Sigmoid colon (tissue), 6 donors: ENCODE measurements at regions not wholly inside any gene's neighbourhood (a gene's known extent, or its start where the extent isn't known, plus 50 kb on each side); places are given as distances from the start of the nearest gene placed in this dataset.

Experiments
- DNase-seq: peaks from one replicate; pipeline ENCODE4 v3.0.0-alpha.2; 2019
- H3K27ac ChIP-seq, 4 donors: fragments of 200-600 bp; sonication (generic); one replicate each; pipeline ENCODE4 v1.5.1; 2016 to 2019; ENCODE audit warnings: mild to moderate bottlenecking in 1 of 4
- H3K27me3 ChIP-seq, 3 donors: fragments of 200-600 bp; sonication (generic); one replicate each; pipeline ENCODE4 v1.5.1; 2019; ENCODE audit warnings: mild to moderate bottlenecking in 1 of 3
- H3K36me3 ChIP-seq, 4 donors: fragments of 200-600 bp; sonication (generic); one replicate each; pipeline ENCODE4 v1.5.1; 2016 to 2019
- H3K4me1 ChIP-seq, 4 donors: fragments of 200-600 bp; sonication (generic); one replicate each; pipeline ENCODE4 v1.5.1; 2017 to 2019
- H3K4me3 ChIP-seq, 4 donors: fragments of 200-600 bp; sonication (generic); one replicate each; pipeline ENCODE4 v1.5.1; 2017 to 2019; ENCODE audit warnings: mild to moderate bottlenecking in 2 of 4, moderate library complexity in 1 of 4
- H3K9me3 ChIP-seq, 4 donors: fragments of 200-600 bp in 3 of 4; sonication (generic) in 3 of 4; one replicate each; pipeline versions ENCODE4 v1.5.1 to v1.6.1; 2013 to 2019
- EP300 ChIP-seq, 4 donors: sonication (generic); formaldehyde crosslinking; IDR thresholded peaks; one replicate each; pipeline ENCODE4 v1.6.1; 2017; ENCODE audit warnings: antibody characterized with exemption in 4 of 4
- POLR2A ChIP-seq, 2 donors: fragments of 450-650 bp; IDR thresholded peaks; one replicate each; pipeline ENCODE4 v1.6.1; 2016; ENCODE audit warnings: antibody characterized with exemption in 2 of 2, mild to moderate bottlenecking in 2 of 2, moderate library complexity in 2 of 2
- POLR2AphosphoS5 ChIP-seq, 4 donors: sonication (generic); formaldehyde crosslinking; IDR thresholded peaks; one replicate each; pipeline ENCODE4 v1.6.1; 2017; ENCODE audit warnings: antibody characterized with exemption in 4 of 4
- WGBS, 2 donors: extraction: QIAGEN DNeasy Blood & Tissue Kit; methylation state at CpG; one replicate each; pipeline ENCODE4 v1.1.7; 2013; 5-methylcytosine and 5-hydroxymethylcytosine counted together
- intact Hi-C: fragments of 100-400 bp; cut with DNase I; formaldehyde crosslinking; loops from one replicate; pipeline ENCODE4 v1.15.1; 2023
- TF ChIP-seq, protein P1 (sequence below), 4 experiments: fragments of 450-650 bp in 3 of 4; fragments of 200-600 bp in 1 of 4; IDR thresholded peaks; one replicate each; pipeline ENCODE4 v1.5.1; 2016 to 2019; ENCODE audit warnings: antibody characterized with exemption in 4 of 4, mild to moderate bottlenecking in 3 of 4, moderate library complexity in 2 of 4
- donor health status: healthy with polysubstance abuse.
- donor health status: healthy.

DNA sequence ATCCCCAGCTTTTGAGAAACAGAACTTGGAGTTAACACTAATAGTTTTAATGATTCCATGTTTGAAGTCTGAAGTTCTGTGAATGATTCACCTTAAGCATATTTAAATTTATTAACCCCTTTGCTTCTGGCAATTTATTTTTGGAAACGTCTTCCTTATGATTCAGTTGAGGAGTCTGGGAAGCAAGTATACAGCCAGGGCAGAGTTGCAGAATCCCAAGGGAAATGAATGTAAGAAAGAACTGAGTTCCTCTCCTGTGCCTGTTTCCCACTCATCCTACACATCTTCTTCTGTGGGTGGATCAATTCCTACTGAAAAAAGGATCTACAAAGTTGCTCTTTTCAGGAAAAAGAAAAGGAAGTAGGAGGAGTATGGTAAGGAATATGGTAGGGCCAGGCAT is 108.2 kb upstream of the CCDC91 start:
- DNase-seq, result no peak
- TF ChIP-seq POLR2AphosphoS5 (IDR thresholded peaks at IDR 0.05) (no peak), POLR2A (IDR thresholded peaks at IDR 0.05) (no peak), EP300 (IDR thresholded peaks at IDR 0.05) (no peak)
- TF ChIP-seq, protein P1, sequence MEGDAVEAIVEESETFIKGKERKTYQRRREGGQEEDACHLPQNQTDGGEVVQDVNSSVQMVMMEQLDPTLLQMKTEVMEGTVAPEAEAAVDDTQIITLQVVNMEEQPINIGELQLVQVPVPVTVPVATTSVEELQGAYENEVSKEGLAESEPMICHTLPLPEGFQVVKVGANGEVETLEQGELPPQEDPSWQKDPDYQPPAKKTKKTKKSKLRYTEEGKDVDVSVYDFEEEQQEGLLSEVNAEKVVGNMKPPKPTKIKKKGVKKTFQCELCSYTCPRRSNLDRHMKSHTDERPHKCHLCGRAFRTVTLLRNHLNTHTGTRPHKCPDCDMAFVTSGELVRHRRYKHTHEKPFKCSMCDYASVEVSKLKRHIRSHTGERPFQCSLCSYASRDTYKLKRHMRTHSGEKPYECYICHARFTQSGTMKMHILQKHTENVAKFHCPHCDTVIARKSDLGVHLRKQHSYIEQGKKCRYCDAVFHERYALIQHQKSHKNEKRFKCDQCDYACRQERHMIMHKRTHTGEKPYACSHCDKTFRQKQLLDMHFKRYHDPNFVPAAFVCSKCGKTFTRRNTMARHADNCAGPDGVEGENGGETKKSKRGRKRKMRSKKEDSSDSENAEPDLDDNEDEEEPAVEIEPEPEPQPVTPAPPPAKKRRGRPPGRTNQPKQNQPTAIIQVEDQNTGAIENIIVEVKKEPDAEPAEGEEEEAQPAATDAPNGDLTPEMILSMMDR (IDR thresholded peaks at IDR 0.05), result no peak
- H3K4me1 ChIP-seq, result no peaks in the 10 kb centered on the region
- no peaks in the 10 kb centered on the region for H3K36me3 ChIP-seq
- H3K4me3 ChIP-seq, result no peak overlapping the region
- 19 to 58% methylated on average over 1 of the region's 1 CpG for WGBS, 2 donors
- H3K9me3 ChIP-seq, result no peaks in the 10 kb centered on the region
- intact Hi-C loops, result no loop called here
- H3K27ac ChIP-seq, result no peak overlapping the region
- H3K27me3 ChIP-seq, result no peaks in the 10 kb centered on the region

DNA sequence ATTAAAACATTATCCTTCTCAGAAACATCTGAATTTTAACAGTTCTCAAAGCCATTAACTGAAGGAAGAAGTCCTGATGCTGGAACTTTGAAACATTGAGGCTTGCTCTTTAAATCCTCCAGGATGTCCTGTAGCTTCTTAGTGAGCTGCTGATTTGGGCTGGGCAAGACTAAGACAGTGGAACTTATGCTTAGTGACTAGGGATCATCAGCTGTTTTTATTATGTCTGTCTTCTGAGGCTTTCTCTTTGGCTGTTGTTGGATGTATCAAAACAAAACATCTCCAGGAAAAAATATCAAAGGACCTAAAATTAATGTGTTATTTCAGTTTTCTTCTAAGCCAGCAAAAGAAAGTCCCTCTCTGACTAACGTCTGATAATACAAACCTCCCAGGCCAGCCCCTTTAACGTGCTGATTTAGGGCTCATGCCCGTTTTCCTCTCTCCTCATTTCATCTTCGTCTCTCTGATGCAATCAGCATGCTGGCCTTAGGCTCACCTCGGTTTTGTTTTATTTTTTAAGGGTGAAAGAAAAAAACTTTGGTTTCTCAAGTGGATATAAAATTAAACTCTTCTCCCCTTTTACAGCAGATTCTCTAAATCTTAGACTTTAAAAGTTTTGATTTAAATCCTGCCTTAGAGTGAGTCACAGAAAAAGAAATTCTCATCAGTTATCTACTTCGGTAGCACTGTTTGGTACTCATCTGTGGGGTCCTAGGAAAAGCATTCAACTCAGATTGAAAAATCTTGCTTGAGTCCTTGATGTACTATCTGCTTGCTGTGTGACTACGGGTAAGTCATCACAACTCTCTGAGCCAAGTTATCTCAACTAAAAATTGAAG is 106.2 kb upstream of the CCDC91 start:
- WGBS, 2 donors, result 70 to 72% methylated on average over 7 of the region's 7 CpGs
- no peak overlapping the region for H3K27ac ChIP-seq
- DNase-seq, result no peak
- H3K27me3 ChIP-seq, result no peaks in the 10 kb centered on the region
- H3K4me1 ChIP-seq, result no peaks in the 10 kb centered on the region
- no peaks in the 10 kb centered on the region for H3K36me3 ChIP-seq
- H3K9me3 ChIP-seq, result no peaks in the 10 kb centered on the region
- H3K4me3 ChIP-seq, result no peak overlapping the region
- intact Hi-C loops, result no loop called here
- TF ChIP-seq POLR2A (IDR thresholded peaks at IDR 0.05) (no peak), EP300 (IDR thresholded peaks at IDR 0.05) (no peak), POLR2AphosphoS5 (IDR thresholded peaks at IDR 0.05) (no peak)
- TF ChIP-seq, protein P1 (IDR thresholded peaks at IDR 0.05), result no peak

DNA sequence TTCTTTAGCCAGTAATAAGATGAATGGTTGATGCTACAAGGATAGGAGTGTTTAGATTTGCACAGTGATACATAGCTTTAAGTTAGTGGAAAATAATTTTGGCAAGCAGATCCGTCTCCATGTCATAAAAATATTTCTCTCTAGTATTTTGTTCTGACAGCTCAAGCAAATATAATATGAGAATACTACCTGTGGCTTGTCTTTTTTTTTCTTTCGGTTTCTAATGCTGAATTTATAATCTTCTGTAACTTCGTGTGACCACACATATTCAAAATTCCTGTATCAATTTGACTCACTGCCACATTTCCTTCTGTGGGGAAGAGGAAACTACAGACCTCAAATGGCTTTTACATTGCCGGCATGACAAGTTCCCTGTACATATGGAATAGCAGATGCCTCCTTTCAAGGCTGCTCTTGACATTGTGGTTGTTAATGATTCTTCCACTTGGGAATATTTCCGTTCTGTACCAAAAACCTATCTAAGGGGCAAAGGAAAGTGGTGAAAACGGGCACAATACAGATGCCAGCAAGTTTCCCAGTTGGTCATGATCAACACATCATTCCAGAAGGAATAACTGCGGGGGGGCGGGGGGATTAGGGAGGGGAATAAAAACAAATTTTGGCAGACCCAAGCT is 103.6 kb upstream of the CCDC91 start:
- no peaks in the 10 kb centered on the region for H3K4me1 ChIP-seq
- intact Hi-C loops, result no loop called here
- no peak overlapping the region for H3K4me3 ChIP-seq

DNA sequence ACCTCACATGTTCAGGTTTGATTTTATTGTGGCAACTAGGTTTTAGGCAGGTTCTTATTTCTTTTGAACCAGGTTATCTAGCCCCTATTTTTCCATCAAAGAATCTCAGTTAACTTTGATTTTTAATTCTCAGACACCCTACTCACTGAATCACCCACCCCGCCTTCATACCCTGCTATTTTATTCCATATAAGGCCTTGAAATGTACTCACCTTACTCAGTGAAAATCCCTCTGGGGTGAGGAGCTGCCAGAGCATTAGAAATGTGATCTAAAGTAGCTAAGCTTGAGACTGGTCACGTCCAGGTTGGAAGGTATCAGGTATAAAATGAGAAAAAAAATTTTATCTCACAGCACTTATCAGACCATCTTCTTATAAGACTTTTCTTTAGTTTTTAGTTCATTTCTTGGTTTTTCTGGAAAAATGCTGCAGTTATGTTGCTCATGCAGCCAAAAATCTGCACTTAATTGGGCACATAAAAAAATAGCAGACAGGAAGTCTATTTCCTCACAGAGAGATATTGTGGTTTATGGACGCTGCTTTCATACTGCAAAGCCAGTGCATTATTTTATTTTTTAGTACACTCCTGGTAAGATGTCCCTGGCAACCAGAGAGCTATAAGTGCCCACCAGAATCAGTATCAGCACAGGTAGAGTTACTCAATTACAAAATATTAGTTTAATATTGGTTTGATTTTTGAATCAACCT is 101.5 kb upstream of the CCDC91 start:
- intact Hi-C loops, result no loop called here
- no peak overlapping the region for H3K4me3 ChIP-seq
- no peaks in the 10 kb centered on the region for H3K4me1 ChIP-seq
- no peaks in the 10 kb centered on the region for H3K36me3 ChIP-seq
- H3K27me3 ChIP-seq, result no peaks in the 10 kb centered on the region
- H3K9me3 ChIP-seq, result no peaks in the 10 kb centered on the region
- DNase-seq, result no peak
- no peak overlapping the region for H3K27ac ChIP-seq
- WGBS, 2 donors, result 57 to 80% methylated on average over 3 of the region's 3 CpGs
- TF ChIP-seq, protein P1 (IDR thresholded peaks at IDR 0.05), result no peak
- TF ChIP-seq POLR2AphosphoS5 (IDR thresholded peaks at IDR 0.05), result no peak
- TF ChIP-seq POLR2A (IDR thresholded peaks at IDR 0.05), result no peak
- TF ChIP-seq EP300 (IDR thresholded peaks at IDR 0.05), result no peak

More for the DNA sequence above, 103.6 kb upstream of the CCDC91 start:
- no peak overlapping the region for H3K27ac ChIP-seq
- WGBS, 2 donors, result 57 to 66% methylated on average over 8 of the region's 8 CpGs
- TF ChIP-seq POLR2A (IDR thresholded peaks at IDR 0.05), result no peak
- TF ChIP-seq EP300 (IDR thresholded peaks at IDR 0.05), result no peak
- TF ChIP-seq POLR2AphosphoS5 (IDR thresholded peaks at IDR 0.05), result no peak
- TF ChIP-seq, protein P1 (IDR thresholded peaks at IDR 0.05), result no peak
- no peaks in the 10 kb centered on the region for H3K9me3 ChIP-seq
- DNase-seq, result no peak
- H3K27me3 ChIP-seq, result no peaks in the 10 kb centered on the region
- no peaks in the 10 kb centered on the region for H3K36me3 ChIP-seq
